H9 (cell line): ENCODE measurements at regions not wholly inside any gene's neighbourhood (a gene's known extent, or its start where the extent isn't known, plus 50 kb on each side); places are given as distances from the start of the nearest gene placed in this dataset.

ENCODE experiments used
- DNase-seq: peaks from one replicate; pipeline ENCODE4 v3.0.0-alpha.2; 2017
- H2AFZ ChIP-seq: one replicate; pipeline ENCODE4 v1.6.1; 2013; ENCODE audit warnings: mild to moderate bottlenecking, low read length, control low read depth, moderate library complexity
- H2AK5ac ChIP-seq: 2 replicates; pipeline ENCODE4 v1.6.1; 2013; ENCODE audit warnings: low read length, control low read depth, mixed read lengths; ENCODE audit not compliant: insufficient read length
- H2BK120ac ChIP-seq: one replicate; pipeline ENCODE4 v1.6.1; 2013; ENCODE audit warnings: low read depth, mild to moderate bottlenecking, low read length, control low read depth, inconsistent platforms; ENCODE audit not compliant: poor library complexity, severe bottlenecking
- H2BK12ac ChIP-seq: 2 replicates; pipeline ENCODE4 v1.6.1; 2013; ENCODE audit warnings: low read length, control low read depth, mixed read lengths, low read depth; ENCODE audit not compliant: insufficient read length
- H2BK15ac ChIP-seq: 2 replicates; pipeline ENCODE4 v1.6.1; 2013; ENCODE audit warnings: low read depth, low read length, control low read depth
- H2BK20ac ChIP-seq: one replicate; pipeline ENCODE4 v1.6.1; 2013; ENCODE audit warnings: low read depth, mild to moderate bottlenecking, low read length, control low read depth, inconsistent platforms; ENCODE audit not compliant: poor library complexity, severe bottlenecking
- H2BK5ac ChIP-seq: 2 replicates; pipeline ENCODE4 v1.6.1; 2013; ENCODE audit warnings: low read length, control low read depth, mixed read lengths; ENCODE audit not compliant: insufficient read length
- H3K14ac ChIP-seq: 2 replicates; pipeline ENCODE4 v1.6.1; 2013; ENCODE audit warnings: low read length, control low read depth; ENCODE audit not compliant: insufficient read depth
- H3K18ac ChIP-seq: 2 replicates; pipeline ENCODE4 v1.6.1; 2013; ENCODE audit warnings: low read depth, mild to moderate bottlenecking, mixed read lengths, low read length, control low read depth; ENCODE audit not compliant: insufficient read length
- H3K23ac ChIP-seq: 2 replicates; pipeline ENCODE4 v1.6.1; 2013; ENCODE audit warnings: low read length, control low read depth, mixed read lengths, low read depth; ENCODE audit not compliant: insufficient read length
- H3K23me2 ChIP-seq: 2 replicates; pipeline ENCODE4 v1.6.1; 2013; ENCODE audit warnings: low read depth, mild to moderate bottlenecking, mixed read lengths, low read length, control low read depth; ENCODE audit not compliant: insufficient read length, poor library complexity, severe bottlenecking
- H3K27ac ChIP-seq: 2 replicates; pipeline ENCODE4 v1.5.1; 2013; ENCODE audit warnings: low read length, control low read depth, mixed read lengths, low read depth; ENCODE audit not compliant: insufficient read length
- H3K27me3 ChIP-seq: 2 replicates; pipeline ENCODE4 v1.6.1; 2013; ENCODE audit warnings: low read length, control low read depth, inconsistent platforms; ENCODE audit not compliant: insufficient read depth
- H3K4ac ChIP-seq: 2 replicates; pipeline ENCODE4 v1.6.1; 2013; ENCODE audit warnings: low read depth, mild to moderate bottlenecking, control low read depth, inconsistent platforms, low read length, moderate library complexity
- H3K4me1 ChIP-seq: 2 replicates; pipeline ENCODE4 v1.6.1; 2013; ENCODE audit warnings: low read length, control low read depth, inconsistent platforms; ENCODE audit not compliant: insufficient read depth
- H3K4me2 ChIP-seq: 2 replicates; pipeline ENCODE4 v1.6.1; 2013; ENCODE audit warnings: low read length, control low read depth, mixed read lengths; ENCODE audit not compliant: insufficient read length, insufficient read depth
- H3K56ac ChIP-seq: 2 replicates; pipeline ENCODE4 v1.6.1; 2013; ENCODE audit warnings: low read depth, mild to moderate bottlenecking, mixed read lengths, low read length, control low read depth; ENCODE audit not compliant: insufficient read length
- H3K79me1 ChIP-seq: 2 replicates; pipeline ENCODE4 v1.6.1; 2013; ENCODE audit warnings: low read depth, mild to moderate bottlenecking, moderate library complexity, low read length, control low read depth, inconsistent platforms; ENCODE audit not compliant: insufficient read depth, poor library complexity, severe bottlenecking
- H3K79me2 ChIP-seq: 2 replicates; pipeline ENCODE4 v1.6.1; 2013; ENCODE audit warnings: low read length, control low read depth, inconsistent platforms; ENCODE audit not compliant: insufficient read depth
- H3K9ac ChIP-seq: 2 replicates; pipeline ENCODE4 v1.6.1; 2013; ENCODE audit warnings: low read length, control low read depth, mixed read lengths; ENCODE audit not compliant: insufficient read length; ENCODE audit errors: extremely low read depth
- H3K9me3 ChIP-seq: one replicate; pipeline ENCODE4 v1.6.1; 2013; ENCODE audit warnings: low read depth, low read length, inconsistent platforms; ENCODE audit not compliant: control insufficient read depth
- H3T11ph ChIP-seq: one replicate; pipeline ENCODE4 v1.6.1; 2013; ENCODE audit warnings: mild to moderate bottlenecking, low read length, control low read depth, inconsistent platforms
- H4K20me1 ChIP-seq: one replicate; pipeline ENCODE4 v1.6.1; 2013; ENCODE audit not compliant: control insufficient read depth, insufficient read length, insufficient read depth
- H4K5ac ChIP-seq: 2 replicates; pipeline ENCODE4 v1.6.1; 2013; ENCODE audit warnings: low read depth, mild to moderate bottlenecking, mixed read lengths, low read length, control low read depth; ENCODE audit not compliant: insufficient read length
- H4K8ac ChIP-seq: replicated peaks from 2 replicates; pipeline ENCODE4 v1.6.1; 2013; ENCODE audit warnings: low read length, control low read depth, mixed read lengths, low read depth; ENCODE audit not compliant: insufficient read length
- H4K91ac ChIP-seq: 2 replicates; pipeline ENCODE4 v1.6.1; 2013; ENCODE audit warnings: low read depth, mild to moderate bottlenecking, moderate library complexity, mixed read lengths, low read length, control low read depth; ENCODE audit not compliant: insufficient read length
- H3K27ac Mint-ChIP-seq, 3 experiments: 2 replicates in 2 of 3; 3 replicates in 1 of 3; pipeline ENCODE4 v1.8.0; 2020 to 2021; ENCODE audit warnings: mixed read lengths in 3 of 3, mild to moderate bottlenecking in 1 of 3, moderate library complexity in 1 of 3
- H3K27me3 Mint-ChIP-seq: 2 replicates; pipeline ENCODE4 v1.8.0; 2021; ENCODE audit warnings: low read depth, mild to moderate bottlenecking, moderate library complexity, mixed read lengths
- H3K36me3 Mint-ChIP-seq, 3 experiments: 2 replicates in 2 of 3; 3 replicates in 1 of 3; pipeline ENCODE4 v1.8.0; 2020 to 2021; ENCODE audit warnings: low read depth in 3 of 3, mixed read lengths in 3 of 3; ENCODE audit not compliant: insufficient read depth in 1 of 3
- H3K4me1 Mint-ChIP-seq, 2 experiments: 2 replicates each; pipeline ENCODE4 v1.8.0; 2020; ENCODE audit warnings: mixed read lengths in 2 of 2
- H3K4me3 Mint-ChIP-seq, 2 experiments: 2 replicates in 1 of 2; 3 replicates in 1 of 2; pipeline ENCODE4 v1.8.0; 2020 to 2021; ENCODE audit warnings: mild to moderate bottlenecking in 2 of 2, mixed read lengths in 2 of 2, moderate library complexity in 1 of 2
- H3K9me3 Mint-ChIP-seq, 2 experiments: 2 replicates in 1 of 2; 3 replicates in 1 of 2; pipeline ENCODE4 v1.8.0; 2020; ENCODE audit warnings: mild to moderate bottlenecking in 2 of 2, mixed read lengths in 2 of 2, moderate library complexity in 1 of 2
- CTCF ChIP-seq: fragments of 200-600 bp; sonication (generic); conservative IDR thresholded peaks from 3 replicates; pipeline ENCODE4 v1.8.0; 2021; ENCODE audit warnings: antibody characterized with exemption, mild to moderate bottlenecking

- H4K91ac ChIP-seq = no peak overlapping the region
- H2AK5ac ChIP-seq = no peak overlapping the region
- no peak overlapping the region for H3K27ac Mint-ChIP-seq
- H2AFZ ChIP-seq = no peak overlapping the region
- H2BK5ac ChIP-seq = no peak overlapping the region
- H2BK20ac ChIP-seq = no peak overlapping the region
- no peak overlapping the region for H3K23ac ChIP-seq
- H3T11ph ChIP-seq = no peak overlapping the region
- H4K8ac ChIP-seq = no peak overlapping the region
- no peak overlapping the region for H4K5ac ChIP-seq
- H3K27me3 ChIP-seq = no peaks in the 10 kb centered on the region
- no peak overlapping the region for H3K4me2 ChIP-seq
- H3K56ac ChIP-seq = no peak overlapping the region
- no peak overlapping the region for H2BK12ac ChIP-seq
- no peaks in the 10 kb centered on the region for H3K36me3 Mint-ChIP-seq
- no peak overlapping the region for H3K4me3 Mint-ChIP-seq
- DNase-seq = peak; percentile 31
- H3K9ac ChIP-seq = no peak overlapping the region
- no peaks in the 10 kb centered on the region for H3K4me1 Mint-ChIP-seq
- no peaks in the 10 kb centered on the region for H3K23me2 ChIP-seq
- peak; percentile 24; the same call in 2 of the 3 replicates for TF ChIP-seq CTCF
- no peak overlapping the region for H2BK15ac ChIP-seq
- H3K27ac ChIP-seq = no peak overlapping the region
- no peaks in the 10 kb centered on the region for H3K79me2 ChIP-seq
- no peaks in the 10 kb centered on the region for H4K20me1 ChIP-seq
- no peak overlapping the region for H3K4ac ChIP-seq
- H2BK120ac ChIP-seq = no peak overlapping the region
- no peak overlapping the region for H3K14ac ChIP-seq
- no peaks in the 10 kb centered on the region for H3K79me1 ChIP-seq
- no peak overlapping the region for H3K18ac ChIP-seq
- no peaks in the 10 kb centered on the region for H3K9me3 Mint-ChIP-seq
- no peaks in the 10 kb centered on the region for H3K9me3 ChIP-seq
- H3K4me1 ChIP-seq = no peaks in the 10 kb centered on the region
- H3K27me3 Mint-ChIP-seq = peaks cover 2% of the 10 kb centered on the region
Measured at GRCh38 chr3:634511-634910, 437.9 kb downstream of the CHL1 start.
